ENCODE measurements at regions not wholly inside any gene's neighbourhood (a gene's known extent, or its start where the extent isn't known, plus 50 kb on each side); places are given as distances from the start of the nearest gene placed in this dataset.
A peak's percentile ranks its signal among the peaks of the same experiment; 100 is the strongest.
"Not testable (repeated sequence)": the region's sequence is repeated elsewhere in the genome, so short reads cannot be mapped to it uniquely, and the experiment has no call there.

DNA sequence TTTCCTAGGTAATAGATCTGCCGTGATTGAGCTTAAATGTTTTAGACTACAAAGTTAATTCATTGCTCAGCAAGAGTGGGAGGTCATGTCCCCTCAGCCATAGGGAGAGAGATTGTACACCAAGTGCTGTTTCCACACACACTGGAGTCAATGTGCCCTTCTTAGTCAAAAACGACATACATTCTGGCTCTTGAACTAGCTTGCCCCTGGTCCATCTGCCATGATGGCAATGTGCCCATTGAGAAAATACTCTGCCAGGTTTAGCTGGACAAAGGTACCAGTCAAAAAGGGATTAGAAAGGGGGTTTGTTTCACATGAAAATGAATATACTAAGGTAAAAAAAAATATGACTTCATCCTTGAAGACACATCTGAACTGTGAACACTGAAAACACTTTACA is 377.1 kb upstream of the ADGRL3 start:
- no peak for DNase-seq

DNA sequence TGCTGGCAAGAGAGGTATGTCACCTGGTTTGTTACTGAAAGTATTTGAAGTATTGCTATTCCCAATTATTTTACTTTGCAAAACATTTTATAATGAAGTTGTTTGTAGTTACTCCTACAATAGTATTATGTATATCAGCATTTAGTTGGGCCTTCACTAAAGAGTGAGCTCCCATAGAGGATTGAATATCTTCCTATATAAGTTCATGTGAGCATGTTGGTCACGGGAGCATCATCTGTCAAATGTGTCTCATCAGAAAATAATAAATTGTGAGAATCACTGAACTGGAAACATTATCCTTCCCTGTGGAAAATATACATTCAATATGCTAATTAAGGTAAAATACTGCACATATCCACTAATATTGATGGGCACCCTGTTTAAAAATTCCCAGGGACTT is 360.1 kb upstream of the ADGRL3 start:
- DNase-seq, result no peak

DNA sequence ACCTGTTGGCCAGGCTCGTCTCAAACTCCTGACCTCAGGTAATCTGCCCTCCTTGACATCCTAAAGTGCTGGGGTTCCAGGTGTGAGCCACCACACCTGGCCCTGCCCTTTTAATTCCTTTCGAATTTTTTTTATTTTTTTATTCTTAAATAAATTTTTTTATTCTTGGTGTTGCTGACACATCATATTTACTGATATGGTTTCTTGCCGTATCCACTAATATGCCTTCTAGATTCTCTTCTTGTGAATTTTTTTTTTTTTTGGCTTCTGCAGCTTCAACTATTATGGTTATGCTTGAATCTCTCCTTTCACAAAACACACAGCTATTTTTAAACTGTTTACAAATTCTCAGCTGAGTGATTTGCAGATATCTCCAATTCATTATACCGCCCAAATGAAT is 353.4 kb upstream of the ADGRL3 start:
- no peak for DNase-seq

DNA sequence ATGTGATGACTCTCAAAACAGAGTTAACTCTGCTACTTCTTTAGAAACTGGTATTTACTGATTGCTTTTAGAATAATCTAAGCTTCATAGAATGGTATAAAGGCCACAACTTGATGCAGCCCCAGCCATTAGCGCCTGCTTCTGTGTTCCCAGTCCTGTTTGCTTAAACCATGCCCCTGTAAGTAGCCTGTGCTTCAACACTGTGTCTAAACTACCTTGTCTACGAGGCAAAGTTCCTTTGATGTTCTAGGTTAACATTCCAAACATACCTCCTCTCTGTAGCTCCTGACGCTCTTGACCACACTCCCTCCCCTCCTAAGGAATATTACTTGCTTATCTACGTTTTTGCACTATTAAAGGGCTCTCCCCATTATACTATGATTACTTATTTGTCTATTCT is 352.5 kb upstream of the ADGRL3 start:
- no peak for DNase-seq

DNA sequence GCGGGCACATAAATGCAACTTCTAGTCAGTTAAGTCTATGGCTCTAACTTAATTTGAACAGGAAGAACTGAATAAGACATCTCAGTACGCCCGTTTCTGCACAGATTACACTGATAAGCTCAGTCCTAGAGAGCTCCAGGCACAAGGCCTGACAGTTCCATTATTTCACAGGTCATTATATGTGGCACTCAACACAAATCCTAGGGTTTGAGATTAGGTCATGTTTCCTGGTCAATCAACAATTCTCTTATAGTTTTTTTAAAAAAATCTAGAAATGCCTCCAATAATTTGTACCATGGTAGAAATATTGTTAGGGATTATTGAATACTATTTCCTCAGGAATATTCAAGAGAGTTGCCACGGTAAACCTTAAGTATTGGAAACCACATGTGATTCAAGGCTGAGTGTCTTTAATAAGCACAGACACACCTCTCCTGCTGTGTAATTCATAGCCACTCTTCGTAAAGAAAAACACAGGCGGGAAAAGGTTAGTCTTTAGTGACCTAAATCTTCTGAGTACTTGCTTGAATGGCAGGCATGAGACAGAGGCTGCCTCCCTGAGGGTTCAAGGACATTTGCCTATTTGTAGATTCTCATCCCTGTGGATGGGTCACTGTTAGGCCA is 342.9 kb upstream of the ADGRL3 start:
- DNase-seq, result no peak

DNA sequence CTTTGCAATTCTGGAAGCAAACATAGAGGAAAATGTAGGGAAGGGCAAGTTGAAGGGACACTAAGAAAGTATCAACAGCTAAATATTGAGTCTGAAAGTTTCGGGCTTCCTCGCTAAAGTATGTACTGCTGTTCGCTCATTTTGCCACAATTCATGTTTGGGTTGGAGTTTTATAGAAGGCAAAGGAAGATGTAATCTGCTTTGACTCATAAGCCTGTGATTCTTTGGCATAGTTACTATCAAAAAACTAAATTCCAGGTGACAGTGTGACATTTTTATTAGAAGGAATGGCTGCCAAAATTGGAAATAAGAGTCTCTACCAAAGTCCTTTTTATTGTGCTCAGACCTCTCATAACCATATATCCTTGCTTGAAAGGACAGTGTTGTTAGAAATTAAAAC is 336.7 kb upstream of the ADGRL3 start:
- no peak for DNase-seq

DNA sequence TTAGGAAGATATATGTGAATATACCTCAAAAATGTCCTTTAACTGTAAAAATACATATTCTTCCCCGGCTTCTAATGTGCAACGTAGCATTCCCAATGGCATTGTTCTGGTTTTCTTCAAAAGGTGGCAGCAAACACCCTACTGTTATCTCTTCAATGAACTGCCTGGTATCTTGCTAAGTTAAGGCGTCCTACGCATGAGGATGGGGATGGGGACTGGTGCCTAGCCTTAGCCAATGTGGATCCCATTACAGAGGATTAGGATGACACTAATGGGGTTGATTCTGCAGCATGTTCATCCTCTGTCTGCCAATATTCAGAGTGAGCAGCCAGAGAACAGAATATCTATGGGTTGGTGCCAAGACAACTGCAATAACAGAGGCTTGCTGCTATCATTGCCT is 334.9 kb upstream of the ADGRL3 start:
- DNase-seq, result no peak

DNA sequence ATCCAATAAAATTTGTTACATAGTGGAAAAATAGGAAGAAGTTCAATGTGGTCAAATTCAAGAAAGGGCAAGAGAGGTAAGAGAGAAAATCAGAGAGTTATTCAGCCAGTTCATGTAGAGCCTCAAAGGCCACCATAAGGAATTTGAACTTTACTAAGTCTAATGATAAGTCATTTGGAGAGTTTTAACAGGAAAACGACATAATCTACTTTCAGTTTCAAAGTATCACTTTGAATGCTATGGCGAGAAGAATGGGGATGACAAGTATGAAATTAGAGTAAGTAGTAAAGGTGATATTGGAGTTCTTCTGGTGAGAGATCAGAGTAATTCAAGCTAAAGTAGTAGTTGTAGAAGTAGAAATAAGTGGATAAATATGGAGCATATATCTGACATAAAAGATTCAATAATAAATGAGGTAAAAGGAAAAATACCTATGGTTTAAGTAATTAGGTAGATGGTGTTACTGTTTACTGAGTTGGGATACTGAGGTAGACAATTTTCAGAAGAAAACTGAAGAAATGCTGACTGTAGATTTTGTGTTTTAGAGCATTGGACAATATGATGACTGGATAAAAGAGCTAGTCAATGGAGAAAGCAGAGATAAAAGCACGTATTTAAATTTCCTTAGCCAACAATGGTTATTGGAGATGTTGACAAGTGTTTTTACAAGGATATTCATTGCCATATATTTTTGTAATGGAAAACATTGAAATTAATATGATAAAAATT is 331.7 kb upstream of the ADGRL3 start:
- DNase-seq, result no peak

DNA sequence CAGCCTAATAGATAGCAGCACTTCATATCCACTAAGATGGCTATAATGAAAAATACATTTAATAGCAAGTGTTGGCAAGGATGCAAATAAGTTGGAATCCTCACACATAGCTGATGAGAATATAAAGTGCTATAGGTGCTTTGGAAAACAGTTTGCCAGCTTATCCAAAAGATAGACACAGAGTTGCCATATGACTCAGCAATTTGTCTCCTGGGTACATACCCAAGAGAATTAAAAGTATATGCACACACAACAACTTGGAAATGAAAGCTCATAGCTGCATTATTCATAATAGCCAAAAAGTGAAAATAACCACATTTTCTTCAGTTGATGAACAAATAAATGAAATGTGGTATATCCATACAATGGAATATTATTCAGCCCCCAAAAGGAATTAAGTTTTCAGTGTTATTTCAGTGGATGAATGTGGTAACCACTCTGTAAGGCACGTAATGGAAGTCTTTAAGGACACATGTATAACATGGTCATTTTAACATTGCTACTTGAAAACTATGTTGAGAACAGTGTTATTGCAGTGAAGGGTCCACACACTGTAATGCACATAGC is 320.9 kb upstream of the ADGRL3 start:
- no peak for DNase-seq

DNA sequence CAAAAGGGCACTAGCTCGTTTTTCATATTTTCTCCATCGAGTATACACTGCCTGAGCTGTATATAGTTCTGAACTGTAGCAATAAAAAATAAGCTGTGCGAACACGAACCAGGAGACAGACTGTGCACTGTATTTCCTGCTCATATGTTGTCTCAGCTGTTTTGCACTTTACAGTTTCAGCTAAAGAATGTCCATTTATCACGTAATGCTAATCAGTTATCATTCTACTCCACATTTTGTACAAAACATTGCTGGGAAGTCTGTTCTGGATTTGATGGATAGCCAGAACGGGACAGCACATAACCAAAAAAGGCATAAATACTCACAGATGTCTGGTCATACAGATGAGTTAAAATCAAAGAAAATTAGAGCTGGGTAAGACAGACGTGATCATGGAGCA is 315.5 kb upstream of the ADGRL3 start:
- no peak for DNase-seq

DNA sequence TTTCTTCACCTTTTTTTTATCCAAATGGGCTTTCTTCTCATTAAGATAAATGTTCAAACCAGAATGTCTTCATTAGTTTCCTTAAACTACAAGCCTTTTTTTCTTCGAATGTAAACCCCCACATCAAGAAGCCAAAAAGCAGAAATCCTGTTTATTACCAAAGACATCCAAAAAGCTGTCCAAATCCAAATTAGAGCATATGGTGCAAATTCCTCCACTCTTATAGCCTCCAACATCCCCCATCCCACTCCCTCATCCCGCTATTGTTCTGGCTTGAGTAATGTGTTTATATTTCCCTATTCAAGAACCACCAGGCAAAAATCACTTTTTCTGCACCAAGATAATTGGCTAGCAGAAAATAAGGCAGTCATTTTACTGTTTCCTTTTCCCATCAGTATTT is 315.1 kb upstream of the ADGRL3 start:
- DNase-seq, result no peak

DNA sequence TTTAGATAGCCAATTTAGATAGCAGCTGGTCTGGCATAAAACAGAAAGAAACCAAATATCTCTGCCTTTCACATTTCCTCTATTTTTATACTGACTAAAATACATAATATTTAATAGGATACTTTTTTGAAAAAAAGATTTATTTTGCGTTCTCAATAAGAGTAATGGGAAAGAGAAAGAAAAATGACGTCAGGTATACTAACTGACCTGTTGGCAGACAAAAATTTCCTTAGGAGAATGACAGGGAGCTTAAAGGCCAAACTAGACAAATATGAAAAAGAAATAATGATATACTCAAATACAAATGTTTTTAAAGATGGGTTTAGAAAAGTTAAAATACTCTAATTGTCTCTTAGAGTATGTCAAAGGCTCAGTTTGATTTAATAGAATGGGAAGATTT is 309.4 kb upstream of the ADGRL3 start:
- DNase-seq, result no peak

DNA sequence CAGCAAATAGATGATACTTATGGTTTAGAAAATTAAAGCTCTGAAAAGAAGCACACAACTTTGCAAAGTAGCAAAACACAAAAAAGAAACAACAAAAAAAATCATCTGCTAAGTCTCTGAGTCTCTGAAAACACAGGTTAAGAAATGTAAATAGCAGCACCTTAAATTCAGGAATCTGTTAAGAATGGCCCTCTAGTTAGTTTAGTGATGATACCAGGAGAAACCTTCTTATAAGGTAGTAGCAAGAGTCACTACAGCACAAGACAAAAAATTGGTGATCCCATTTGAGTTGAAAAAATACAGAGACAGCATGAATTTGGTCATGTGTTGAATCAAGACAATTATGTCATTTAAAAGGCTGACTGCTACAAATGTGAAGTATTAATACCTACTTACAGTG is 308.2 kb upstream of the ADGRL3 start:
- no peak for DNase-seq

DNA sequence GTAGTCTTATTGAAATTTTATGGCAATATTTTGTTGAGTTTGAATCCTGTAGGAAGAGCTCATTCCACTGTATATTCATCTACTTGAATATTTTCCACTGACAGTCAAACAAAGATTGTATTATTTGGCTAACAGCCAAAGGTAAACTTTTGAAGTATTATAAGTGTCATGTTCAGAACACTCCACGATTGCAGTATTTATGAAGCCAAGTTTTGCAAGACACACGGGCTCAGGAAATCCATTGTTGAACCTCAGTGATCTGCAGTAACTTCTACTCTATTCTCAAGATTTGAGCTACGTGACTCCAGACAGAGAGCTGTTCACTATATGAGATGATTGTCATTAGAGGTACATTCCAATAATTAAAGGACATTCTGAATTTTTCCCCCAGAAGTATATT is 302.7 kb upstream of the ADGRL3 start:
- DNase-seq, result no peak

DNA sequence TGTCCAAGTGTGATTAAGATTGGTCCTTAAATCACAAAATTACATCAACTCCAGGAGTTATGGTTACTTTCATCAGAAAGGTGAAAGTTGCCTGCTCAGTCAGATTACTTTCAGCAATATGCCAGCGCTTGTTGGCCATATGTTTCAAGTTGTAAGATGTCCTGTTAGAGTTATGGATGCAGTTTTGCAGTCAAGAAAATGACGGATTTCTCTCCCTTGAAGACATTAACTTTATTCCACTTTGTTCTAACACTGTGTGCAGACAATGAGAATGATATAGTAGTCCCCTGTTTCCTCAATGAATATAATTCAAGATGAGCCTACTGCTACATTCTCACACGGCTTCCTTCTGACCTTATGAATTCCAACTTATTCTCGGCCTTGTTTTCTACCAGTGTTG is 295.0 kb upstream of the ADGRL3 start:
- no peak for DNase-seq

DNA sequence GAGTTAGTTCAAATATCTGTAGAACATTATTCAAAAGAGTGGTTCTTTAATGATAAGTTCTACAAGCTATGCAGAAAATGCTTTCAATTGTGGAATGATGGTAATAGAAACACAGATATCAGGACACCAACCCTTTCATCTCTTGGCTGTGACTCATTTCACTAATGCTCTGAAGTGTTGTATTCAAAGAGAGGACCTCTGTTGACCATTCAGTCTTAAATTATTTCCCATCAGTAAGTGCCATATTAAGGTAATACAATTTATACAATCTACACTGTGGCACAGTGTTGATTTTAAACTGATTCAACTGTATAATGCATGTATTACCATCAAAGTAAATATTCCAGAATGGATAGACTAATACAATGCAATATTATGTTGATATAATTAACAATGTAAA is 289.0 kb upstream of the ADGRL3 start:
- DNase-seq, result no peak

DNA sequence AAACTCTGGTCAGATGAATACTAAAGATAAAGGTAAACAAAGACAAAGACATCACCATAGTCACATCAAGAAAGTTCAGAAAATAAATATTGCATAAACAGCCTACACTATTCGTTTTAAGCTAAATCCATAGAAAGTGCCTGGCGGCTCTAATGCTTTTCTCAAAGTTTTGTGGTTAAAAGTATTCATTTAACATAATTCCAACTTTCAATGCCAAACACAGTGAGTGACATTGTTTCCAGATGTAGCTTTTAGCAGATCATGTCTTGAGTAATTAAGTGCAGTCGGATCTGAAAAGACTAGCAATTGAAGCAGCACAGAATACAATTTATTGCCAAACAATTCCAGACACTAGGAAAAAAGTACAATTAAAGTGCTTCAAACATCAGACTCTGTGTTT is 287.1 kb upstream of the ADGRL3 start:
- no peak for DNase-seq

DNA sequence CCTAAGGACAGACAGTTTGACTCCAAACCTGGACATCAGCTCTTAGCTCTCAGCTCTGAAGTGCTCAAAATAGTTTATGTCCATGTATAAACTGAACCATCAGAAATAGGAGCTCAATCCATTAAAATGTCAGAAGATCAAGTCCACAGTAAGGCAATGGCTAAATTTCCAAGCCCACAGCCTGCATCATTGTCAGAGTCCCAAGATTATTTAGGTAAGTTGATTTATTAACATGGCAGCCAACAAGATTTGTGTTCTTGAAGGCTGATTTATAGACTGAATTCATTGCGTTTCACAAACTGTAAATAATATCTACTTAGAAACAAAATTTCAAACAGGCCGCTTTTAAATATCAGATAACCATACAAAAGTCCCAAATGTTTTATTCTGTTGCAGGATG is 286.5 kb upstream of the ADGRL3 start:
- DNase-seq, result no peak

DNA sequence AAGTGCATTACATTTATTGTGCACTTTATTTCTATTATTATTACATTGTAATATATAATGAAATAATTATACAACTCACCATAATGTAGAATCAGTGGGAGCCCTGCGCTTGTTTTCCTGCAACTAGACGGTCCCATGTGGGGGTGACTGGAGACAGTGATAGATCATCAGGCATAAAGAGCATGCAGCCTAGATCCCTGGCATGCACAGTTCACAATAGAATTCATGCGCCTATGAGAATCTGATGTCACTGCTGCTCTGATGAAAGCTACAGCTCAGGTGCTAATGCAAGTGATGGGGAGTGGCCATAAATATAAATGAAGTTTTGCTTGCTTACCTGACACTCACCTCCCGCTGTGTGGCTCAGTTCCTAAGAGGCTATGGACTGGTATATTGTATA is 278.4 kb upstream of the ADGRL3 start:
- DNase-seq, result not testable (repeated sequence)

DNA sequence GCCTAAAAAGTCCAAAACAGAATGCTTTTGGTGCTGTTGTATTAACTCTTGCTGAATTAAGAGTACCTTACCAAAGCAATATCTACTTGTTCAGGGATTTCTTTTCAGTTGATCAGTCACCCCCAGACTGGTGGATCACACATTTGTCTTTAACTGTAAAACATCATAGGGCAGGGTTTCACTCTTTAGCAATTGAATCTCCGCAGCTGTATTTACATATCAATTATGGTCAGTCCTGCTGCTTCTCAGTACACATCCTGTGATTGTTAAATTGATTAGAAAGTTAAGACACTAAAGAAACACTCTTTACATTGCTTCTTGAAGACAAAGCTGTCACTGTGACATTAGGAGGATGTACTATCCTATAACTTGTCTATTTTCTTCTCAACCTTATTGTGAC is 277.1 kb upstream of the ADGRL3 start:
- peak; percentile 14 for DNase-seq

DNA sequence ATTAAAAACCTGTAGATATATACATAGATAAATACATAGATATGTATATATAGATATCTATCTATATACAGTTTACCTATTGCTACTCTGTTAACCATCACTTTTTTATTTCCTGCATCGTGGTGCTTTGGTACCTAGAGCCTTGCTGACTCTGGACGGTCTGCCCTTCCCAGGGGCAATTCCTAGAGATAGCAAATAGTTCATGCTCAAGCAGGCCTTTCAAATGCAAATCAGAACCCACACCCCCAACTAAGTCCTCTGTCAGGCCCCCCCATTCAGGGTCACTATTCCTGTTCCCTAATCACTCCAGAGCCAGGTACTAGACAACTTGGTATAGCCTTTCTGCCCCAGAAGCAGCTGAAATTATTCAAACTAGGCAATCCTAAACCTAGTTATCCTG is 273.5 kb upstream of the ADGRL3 start:
- DNase-seq, result no peak

DNA sequence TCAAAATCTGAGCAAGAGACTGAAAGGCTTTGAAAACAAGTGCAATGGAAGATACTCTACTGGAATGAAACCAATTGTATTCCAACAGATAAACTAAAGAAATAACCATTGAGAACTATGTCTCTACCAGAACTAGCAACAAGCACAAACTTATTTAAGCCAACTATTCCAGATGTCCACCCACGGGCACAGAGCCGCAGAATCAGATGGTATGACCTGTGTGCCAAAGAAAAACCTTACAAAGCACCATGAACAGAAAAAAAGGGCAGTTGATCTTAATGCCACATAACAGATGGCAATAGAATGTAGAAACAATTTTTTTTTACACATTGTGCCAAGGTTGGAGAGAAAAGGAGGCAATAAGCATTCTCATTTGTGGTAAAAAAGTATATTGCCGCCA is 269.3 kb upstream of the ADGRL3 start:
- DNase-seq, result no peak

DNA sequence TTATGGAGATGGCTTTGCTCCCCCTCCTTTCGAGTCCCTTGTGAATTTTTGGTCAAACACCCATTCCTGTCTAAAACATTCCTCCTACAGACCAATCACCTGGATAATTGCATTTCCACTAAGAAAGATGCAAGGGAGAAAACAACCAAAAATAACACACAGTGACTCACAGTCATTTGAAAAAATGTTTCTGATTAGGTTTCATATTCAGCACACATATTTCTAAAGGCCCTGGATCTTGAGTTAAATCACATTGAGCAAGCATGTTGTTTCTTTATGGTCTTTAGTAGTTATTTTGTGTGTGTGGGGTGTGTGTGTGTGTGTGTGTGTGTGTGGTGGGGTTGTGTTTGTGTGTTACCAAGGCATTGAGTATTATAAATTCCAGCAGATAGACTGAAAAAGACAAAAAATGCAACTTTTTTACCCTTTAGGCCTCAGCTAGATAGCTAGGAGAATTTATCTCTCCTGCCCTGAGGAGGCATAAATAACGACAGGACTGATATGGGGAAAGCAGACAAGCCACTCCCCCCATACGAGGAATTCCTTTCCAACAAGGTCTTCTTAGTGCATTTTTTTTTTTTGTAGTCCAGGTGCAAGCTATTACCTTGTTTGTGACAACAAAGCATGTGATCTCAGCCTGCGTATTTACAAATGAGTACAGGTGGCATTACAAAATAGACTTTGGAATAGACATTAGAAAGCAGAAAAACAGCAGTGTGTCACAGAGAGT is 265.4 kb upstream of the ADGRL3 start:
- DNase-seq, result peak; percentile 44

DNA sequence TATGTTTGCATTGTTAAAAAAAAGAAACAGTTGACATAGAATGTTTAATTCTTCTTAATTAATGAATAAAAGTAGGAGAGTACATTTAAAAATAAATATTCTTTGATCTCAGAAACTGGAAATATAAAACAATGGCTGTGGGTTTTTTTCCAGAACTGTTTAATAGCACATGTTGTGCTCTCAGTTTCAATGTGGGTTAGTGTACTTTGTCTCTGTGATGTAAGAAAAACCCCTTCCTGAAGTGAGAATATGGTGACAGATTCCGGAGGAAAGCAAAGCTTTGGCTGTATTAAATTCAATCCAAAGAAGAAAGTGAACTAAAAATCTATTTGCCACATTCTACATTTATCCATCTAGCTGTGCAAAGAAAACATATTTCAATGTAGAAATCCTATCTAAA is 261.9 kb upstream of the ADGRL3 start:
- no peak for DNase-seq
